ENCODE measurements at regions not wholly inside any gene's neighbourhood (a gene's known extent, or its start where the extent isn't known, plus 50 kb on each side); places are given as distances from the start of the nearest gene placed in this dataset.

GRCh38 chr1:229897501-229897900 lies 169.5 kb upstream of the GALNT2 start:
- no peak overlapping the region for H3K14ac ChIP-seq (ENCODE audit: insufficient read length)
- no peak overlapping the region for H2BK12ac ChIP-seq (ENCODE audit: low read depth, low read length)
- H3K23ac ChIP-seq (ENCODE audit: insufficient read length): no peak overlapping the region
- no peaks in the 10 kb centered on the region for H3K36me3 ChIP-seq (ENCODE audit: control insufficient read depth in 2 of 4, insufficient read depth in 4 of 4, low read length in 3 of 4)
- H3K9me3 ChIP-seq (ENCODE audit: insufficient read depth in 2 of 2, low read depth in 1 of 2, low read length in 1 of 2): no peaks in the 10 kb centered on the region
- H3K4me1 ChIP-seq (replicated peaks in 1 of 4; ENCODE audit: control insufficient read depth in 3 of 4, insufficient read depth in 4 of 4, low read length in 3 of 4): no peaks in the 10 kb centered on the region
- no peaks in the 10 kb centered on the region for H3K79me2 ChIP-seq (ENCODE audit: control insufficient read depth in 1 of 2, insufficient read depth in 2 of 2, low read length in 2 of 2)
- 81% methylated on average over 8 of the region's 8 CpGs; no CpG with 5 or more reads in 1 of the 2 experiments for WGBS, 2 experiments (ENCODE audit: extremely low coverage in 1 of 2, insufficient coverage in 1 of 2, insufficient read length in 1 of 2, insufficient replicate concordance in 2 of 2, low coverage in 1 of 2, low lambda C conversion rate in 2 of 2, missing lambda C conversion rate in 1 of 2)
- H4K5ac ChIP-seq (ENCODE audit: insufficient read length, low read depth, low read length): no peak overlapping the region
- POLR2A ChIA-PET (ENCODE audit: partially characterized antibody): no interaction called here
- DNase-seq (ENCODE audit: low read depth in 1 of 2, low spot score in 2 of 2) (no peak), FAIRE-seq (no peak)
- H3K4me3 ChIP-seq (ENCODE audit: extremely low read depth in 1 of 4, insufficient read depth in 2 of 4, low read depth in 3 of 4, low read length in 4 of 4): no peak overlapping the region
- H2BK5ac ChIP-seq (ENCODE audit: low read depth, low read length): no peak overlapping the region
- no peak overlapping the region for H3K27ac ChIP-seq (ENCODE audit: low read depth, low read length)
- no peak overlapping the region for H4K8ac ChIP-seq (ENCODE audit: extremely low read depth, insufficient read depth, low read length)
- H3K9ac ChIP-seq (replicated peaks in 1 of 4; ENCODE audit: extremely low read depth in 1 of 4, low read depth in 3 of 4, low read length in 3 of 4): no peak overlapping the region
- H4K20me1 ChIP-seq (replicated peaks in 1 of 2; ENCODE audit: control insufficient read depth in 1 of 2, insufficient read depth in 2 of 2, low read length in 2 of 2): no peaks in the 10 kb centered on the region
- no peak overlapping the region for H3K18ac ChIP-seq (ENCODE audit: extremely low read depth, low read length)
- no peaks in the 10 kb centered on the region for H3K23me2 ChIP-seq (ENCODE audit: low read depth, low read length)
- H4K91ac ChIP-seq (replicated peaks; ENCODE audit: insufficient read length, low read length): no peak overlapping the region
- no peak overlapping the region for H2BK15ac ChIP-seq (ENCODE audit: low read length)
- H3K4ac ChIP-seq (replicated peaks; ENCODE audit: insufficient read length, low read depth, low read length): no peak overlapping the region
- no peaks in the 10 kb centered on the region for H3K79me1 ChIP-seq (ENCODE audit: low read depth, low read length)
- H3K27me3 ChIP-seq (replicated peaks in 1 of 4; ENCODE audit: control insufficient read depth in 3 of 4, extremely low read depth in 1 of 4, insufficient read depth in 3 of 4, low read length in 3 of 4): no peaks in the 10 kb centered on the region
- CTCF ChIA-PET (ENCODE audit: partially characterized antibody): interaction anchor here (1.2 to 1.3 kb wide), 3 partner anchors 48 to 368 kb away, joined by 3 to 4 read pairs (median 3); no protein-coding TSS in a partner anchor
- H2BK120ac ChIP-seq (replicated peaks; ENCODE audit: low read depth, low read length): no peak overlapping the region
- H3K56ac ChIP-seq (replicated peaks; ENCODE audit: insufficient read length, low read depth, low read length): no peak overlapping the region
- H2AFZ ChIP-seq (ENCODE audit: low read length): peak overlapping the region; percentile 48; the same call in 1 of the 2 replicates
- H2BK20ac ChIP-seq (ENCODE audit: low read length): no peak overlapping the region
- no peak overlapping the region for H3K4me2 ChIP-seq (ENCODE audit: insufficient read depth in 1 of 2, low read depth in 2 of 2, low read length in 2 of 2)
- H2AK5ac ChIP-seq (ENCODE audit: low read depth, low read length): no peak overlapping the region
- TF ChIP-seq TCF12 (IDR thresholded peaks at IDR 0.05; ENCODE audit: low read depth, low read length) (no peak), SIX5 (IDR thresholded peaks at IDR 0.05; ENCODE audit: low read depth, low read length) (no peak), CREB1 (IDR thresholded peaks at IDR 0.05) (no peak), RNF2 (IDR thresholded peaks at IDR 0.05; ENCODE audit: borderline replicate concordance, low read depth, low read length, missing control alignments, poor library complexity, severe bottlenecking) (no peak), TAF1 (IDR thresholded peaks at IDR 0.05; ENCODE audit: low read depth, low read length) (no peak), BRCA1 (IDR thresholded peaks at IDR 0.05; ENCODE audit: low read depth, low read length) (no peak), SIN3A (conservative IDR thresholded peaks at IDR 0.05 in 1 of 2, IDR thresholded peaks at IDR 0.05 in 1 of 2; ENCODE audit: low read depth in 1 of 2, low read length in 2 of 2) (no peak)
